ENCODE measurements at regions not wholly inside any gene's neighbourhood (a gene's known extent, or its start where the extent isn't known, plus 50 kb on each side); places are given as distances from the start of the nearest gene placed in this dataset.

GRCh38 chrX:39954851-39955250, 142.9 kb downstream of the BCOR start:
- Histone ChIP-seq H3K27ac (no peak overlapping the region), H3K4me1 (no peaks in the 10 kb centered on the region), H3K27me3 (no peaks in the 10 kb centered on the region), H3K9me3 (peaks cover 0 to 6% of the 10 kb centered on the region in 2 donors), H3K4me3 (no peak overlapping the region), H3K36me3 (no peaks in the 10 kb centered on the region)
- DNase-seq (ENCODE audit: low spot score): no peak
- no peak for TF ChIP-seq CTCF (IDR thresholded peaks at IDR 0.05)

GRCh38 chrX:39955625-39956024, 142.1 kb downstream of the BCOR start:
- H3K36me3 ChIP-seq: no peaks in the 10 kb centered on the region
- H3K27me3 ChIP-seq: no peaks in the 10 kb centered on the region
- no peak overlapping the region for H3K4me3 ChIP-seq
- no peak overlapping the region for H3K27ac ChIP-seq
- peaks cover 0 to 4% of the 10 kb centered on the region in 2 donors for H3K9me3 ChIP-seq
- no peak for DNase-seq (ENCODE audit: low spot score)
- H3K4me1 ChIP-seq: no peaks in the 10 kb centered on the region
- TF ChIP-seq CTCF (IDR thresholded peaks at IDR 0.05): no peak

- DNase-seq (ENCODE audit: low spot score): no peak
- no peak for TF ChIP-seq CTCF (IDR thresholded peaks at IDR 0.05)
- H3K36me3 ChIP-seq: no peaks in the 10 kb centered on the region
- no peaks in the 10 kb centered on the region for H3K27me3 ChIP-seq
- H3K4me1 ChIP-seq: no peaks in the 10 kb centered on the region
- H3K4me3 ChIP-seq: no peak overlapping the region
- H3K9me3 ChIP-seq: no peaks in the 10 kb centered on the region
- H3K27ac ChIP-seq: no peak overlapping the region
Observed at GRCh38 chrX:39956803-39957394, 140.9 kb downstream of the BCOR start.

- no peak for DNase-seq (ENCODE audit: low spot score)
- no peaks in the 10 kb centered on the region for H3K4me1 ChIP-seq
Observed at GRCh38 chrX:39957816-39958566, 139.8 kb downstream of the BCOR start.

GRCh38 chrX:39958850-39959249, 138.9 kb downstream of the BCOR start:
- Histone ChIP-seq H3K27ac (no peak overlapping the region), H3K36me3 (no peaks in the 10 kb centered on the region), H3K27me3 (no peaks in the 10 kb centered on the region), H3K4me3 (no peak overlapping the region), H3K9me3 (peaks cover 0 to 7% of the 10 kb centered on the region in 2 donors), H3K4me1 (no peaks in the 10 kb centered on the region)
- no peak for TF ChIP-seq CTCF (IDR thresholded peaks at IDR 0.05)
- DNase-seq (ENCODE audit: low spot score): no peak

More at GRCh38 chrX:39957816-39958566, 139.8 kb downstream of the BCOR start:
- Histone ChIP-seq H3K9me3 (peaks cover 0 to 1% of the 10 kb centered on the region in 2 donors), H3K4me3 (no peak overlapping the region), H3K27ac (no peak overlapping the region), H3K27me3 (no peaks in the 10 kb centered on the region), H3K36me3 (no peaks in the 10 kb centered on the region)
- no peak for TF ChIP-seq CTCF (IDR thresholded peaks at IDR 0.05)

Data from right atrium auricular region (tissue), 2 donors.